ENCODE measurements at regions not wholly inside any gene's neighbourhood (a gene's known extent, or its start where the extent isn't known, plus 50 kb on each side); places are given as distances from the start of the nearest gene placed in this dataset.

- H3K4me1 ChIP-seq, result peaks cover 0 to 15% (median 3%) of the 10 kb centered on the region in 6 donors
- intact Hi-C loops (cut with DNase I; ENCODE audit: low total_unique reads), result no loop called here
- no peaks in the 10 kb centered on the region for H3K27me3 ChIP-seq (replicated peaks in 1 of 7)
- H3K27ac ChIP-seq, result no peak overlapping the region
- 19 to 48% (median 32%) methylated on average over 1 of the region's 1 CpG for WGBS, 5 donors
- TF ChIP-seq POLR2AphosphoS5 (IDR thresholded peaks at IDR 0.05) (no peak), CTCF (IDR thresholded peaks at IDR 0.05 in 8 of 11, conservative IDR thresholded peaks at IDR 0.05 in 3 of 11) (no peak), POLR2A (IDR thresholded peaks at IDR 0.05) (no peak)
- H3K36me3 ChIP-seq, result peaks cover 0 to 8% (median 0%) of the 10 kb centered on the region in 6 donors
- peaks cover 0 to 37% (median 31%) of the 10 kb centered on the region in 8 donors for H3K9me3 ChIP-seq
- no peak overlapping the region for H3K4me3 ChIP-seq
- no peak for DNase-seq
These were observed 50.1 kb upstream of the DRGX start for GRCh38 chr10:49446031-49446430.

Data from spleen (tissue), 11 donors.